Activated T-cell treated with anti-CD3 and anti-CD28 coated beads, Interleukin-2, amount 50 U/mL, for 4 hours (primary cell): ENCODE measurements at regions not wholly inside any gene's neighbourhood (a gene's known extent, or its start where the extent isn't known, plus 50 kb on each side); places are given as distances from the start of the nearest gene placed in this dataset.
"Not testable (repeated sequence)": the region's sequence is repeated elsewhere in the genome, so short reads cannot be mapped to it uniquely, and the experiment has no call there.

Experiments used
- ATAC-seq, 2 donors: fragments of 200-7000 bp; cut with Tn5 transposase; one replicate each; pipeline ENCODE4 v1.10.0; 2021
- DNase-seq: peaks from one replicate; pipeline ENCODE4 v3.0.0-alpha.2; 2020
- H3K27me3 Mint-ChIP-seq: one replicate; pipeline ENCODE4 v1.8.0; 2021; ENCODE audit warnings: low read depth, mixed read lengths
- H3K36me3 Mint-ChIP-seq: one replicate; pipeline ENCODE4 v1.8.0; 2022; ENCODE audit warnings: mixed read lengths; ENCODE audit not compliant: insufficient read depth
- H3K4me1 Mint-ChIP-seq: one replicate; pipeline ENCODE4 v1.8.0; 2021; ENCODE audit warnings: low read depth, mixed read lengths
- H3K4me3 Mint-ChIP-seq: one replicate; pipeline ENCODE4 v1.8.0; 2021; ENCODE audit warnings: mild to moderate bottlenecking, moderate library complexity, mixed read lengths
- H3K9me3 Mint-ChIP-seq: one replicate; pipeline ENCODE4 v1.8.0; 2021; ENCODE audit warnings: mixed read lengths

- Mint-ChIP-seq H3K27me3 (no peaks in the 10 kb centered on the region), H3K4me1 (no peaks in the 10 kb centered on the region), H3K4me3 (no peak overlapping the region), H3K36me3 (no peaks in the 10 kb centered on the region), H3K9me3 (peaks cover 3% of the 10 kb centered on the region)
- no peak for DNase-seq
- ATAC-seq: no peak
Observed at GRCh38 chr2:22185251-22185650, 1061.5 kb downstream of the TDRD15 start.

- H3K27me3 Mint-ChIP-seq, H3K4me1 Mint-ChIP-seq, H3K9me3 Mint-ChIP-seq, ATAC-seq, H3K4me3 Mint-ChIP-seq, H3K36me3 Mint-ChIP-seq, DNase-seq: not testable (repeated sequence)
Observed at GRCh38 chr2:22186261-22186828, 1062.6 kb downstream of the TDRD15 start.

GRCh38 chr2:22189893-22190480 is 1066.2 kb downstream of the TDRD15 start:
- Mint-ChIP-seq H3K27me3 (no peaks in the 10 kb centered on the region), H3K9me3 (peaks cover 3% of the 10 kb centered on the region), H3K4me3 (no peak overlapping the region), H3K36me3 (no peaks in the 10 kb centered on the region), H3K4me1 (no peaks in the 10 kb centered on the region)
- DNase-seq: no peak
- no peak for ATAC-seq

GRCh38 chr2:22194218-22194617 is 1070.5 kb downstream of the TDRD15 start:
- H3K4me3 Mint-ChIP-seq: no peak overlapping the region
- DNase-seq (no peak), ATAC-seq (no peak)
- H3K9me3 Mint-ChIP-seq: no peaks in the 10 kb centered on the region
- H3K4me1 Mint-ChIP-seq: no peaks in the 10 kb centered on the region
- no peaks in the 10 kb centered on the region for H3K27me3 Mint-ChIP-seq
- no peaks in the 10 kb centered on the region for H3K36me3 Mint-ChIP-seq

GRCh38 chr2:22196806-22197205 is 1073.0 kb downstream of the TDRD15 start:
- H3K36me3 Mint-ChIP-seq: no peaks in the 10 kb centered on the region
- DNase-seq: no peak
- H3K27me3 Mint-ChIP-seq: no peaks in the 10 kb centered on the region

GRCh38 chr2:22198381-22199283 is 1074.9 kb downstream of the TDRD15 start:
- no peaks in the 10 kb centered on the region for H3K27me3 Mint-ChIP-seq
- no peaks in the 10 kb centered on the region for H3K4me1 Mint-ChIP-seq
- DNase-seq (no peak), ATAC-seq (no peak)
- no peaks in the 10 kb centered on the region for H3K36me3 Mint-ChIP-seq
- H3K4me3 Mint-ChIP-seq: no peak overlapping the region
- no peaks in the 10 kb centered on the region for H3K9me3 Mint-ChIP-seq

More at GRCh38 chr2:22196806-22197205, 1073.0 kb downstream of the TDRD15 start:
- H3K9me3 Mint-ChIP-seq: no peaks in the 10 kb centered on the region
- ATAC-seq: no peak
- no peak overlapping the region for H3K4me3 Mint-ChIP-seq
- no peaks in the 10 kb centered on the region for H3K4me1 Mint-ChIP-seq

- no peak for DNase-seq
- Mint-ChIP-seq H3K4me3 (no peak overlapping the region), H3K27me3 (no peaks in the 10 kb centered on the region), H3K9me3 (no peaks in the 10 kb centered on the region), H3K36me3 (no peaks in the 10 kb centered on the region), H3K4me1 (no peaks in the 10 kb centered on the region)
- no peak for ATAC-seq
Observed at GRCh38 chr2:22199994-22200393, 1076.2 kb downstream of the TDRD15 start.

- no peaks in the 10 kb centered on the region for H3K36me3 Mint-ChIP-seq
- no peaks in the 10 kb centered on the region for H3K4me1 Mint-ChIP-seq
- H3K9me3 Mint-ChIP-seq: peaks cover 21% of the 10 kb centered on the region
- H3K27me3 Mint-ChIP-seq: no peaks in the 10 kb centered on the region
- no peak overlapping the region for H3K4me3 Mint-ChIP-seq
- no peak for DNase-seq
- no peak for ATAC-seq
Observed at GRCh38 chr2:22209545-22209944, 1085.8 kb downstream of the TDRD15 start.

GRCh38 chr2:22213237-22213636 is 1089.5 kb downstream of the TDRD15 start:
- no peaks in the 10 kb centered on the region for H3K27me3 Mint-ChIP-seq
- ATAC-seq (no peak), DNase-seq (no peak)
- no peaks in the 10 kb centered on the region for H3K4me1 Mint-ChIP-seq
- peaks cover 22% of the 10 kb centered on the region for H3K9me3 Mint-ChIP-seq
- H3K36me3 Mint-ChIP-seq: no peaks in the 10 kb centered on the region
- H3K4me3 Mint-ChIP-seq: no peak overlapping the region

- Mint-ChIP-seq H3K4me3 (no peak overlapping the region), H3K9me3 (peaks cover 20% of the 10 kb centered on the region), H3K27me3 (no peaks in the 10 kb centered on the region), H3K4me1 (no peaks in the 10 kb centered on the region), H3K36me3 (no peaks in the 10 kb centered on the region)
- no peak for DNase-seq
- no peak for ATAC-seq
Observed at GRCh38 chr2:22215517-22215916, 1091.7 kb downstream of the TDRD15 start.

GRCh38 chr2:22217881-22218280 is 1094.1 kb downstream of the TDRD15 start:
- Mint-ChIP-seq H3K4me3 (no peak overlapping the region), H3K36me3 (no peaks in the 10 kb centered on the region), H3K9me3 (peaks cover 23% of the 10 kb centered on the region), H3K4me1 (no peaks in the 10 kb centered on the region), H3K27me3 (no peaks in the 10 kb centered on the region)
- no peak for DNase-seq
- ATAC-seq: no peak

GRCh38 chr2:22221006-22221405 is 1097.2 kb downstream of the TDRD15 start:
- H3K36me3 Mint-ChIP-seq: no peaks in the 10 kb centered on the region
- H3K27me3 Mint-ChIP-seq: no peaks in the 10 kb centered on the region
- no peak for DNase-seq
- no peak overlapping the region for H3K4me3 Mint-ChIP-seq
- H3K9me3 Mint-ChIP-seq: peaks cover 23% of the 10 kb centered on the region
- no peak for ATAC-seq
- no peaks in the 10 kb centered on the region for H3K4me1 Mint-ChIP-seq

- ATAC-seq: no peak
Observed at GRCh38 chr2:22238967-22239366, 1115.2 kb downstream of the TDRD15 start.

GRCh38 chr2:22247466-22247865 is 1123.7 kb downstream of the TDRD15 start:
- Mint-ChIP-seq H3K9me3 (peaks cover 3% of the 10 kb centered on the region), H3K36me3 (no peaks in the 10 kb centered on the region), H3K4me3 (no peak overlapping the region), H3K4me1 (no peaks in the 10 kb centered on the region), H3K27me3 (no peaks in the 10 kb centered on the region)
- DNase-seq: no peak
- ATAC-seq: no peak

More at GRCh38 chr2:22238967-22239366, 1115.2 kb downstream of the TDRD15 start:
- Mint-ChIP-seq H3K27me3 (no peaks in the 10 kb centered on the region), H3K4me1 (no peaks in the 10 kb centered on the region), H3K4me3 (no peak overlapping the region), H3K9me3 (peaks cover 7% of the 10 kb centered on the region), H3K36me3 (no peaks in the 10 kb centered on the region)
- no peak for DNase-seq

GRCh38 chr2:22248851-22249250 is 1125.1 kb downstream of the TDRD15 start:
- H3K4me3 Mint-ChIP-seq: no peak overlapping the region
- no peaks in the 10 kb centered on the region for H3K4me1 Mint-ChIP-seq
- H3K27me3 Mint-ChIP-seq: no peaks in the 10 kb centered on the region
- peaks cover 7% of the 10 kb centered on the region for H3K9me3 Mint-ChIP-seq
- DNase-seq (no peak), ATAC-seq (no peak)
- H3K36me3 Mint-ChIP-seq: no peaks in the 10 kb centered on the region
